GM12892 (cell line): ENCODE measurements at regions not wholly inside any gene's neighbourhood (a gene's known extent, or its start where the extent isn't known, plus 50 kb on each side); places are given as distances from the start of the nearest gene placed in this dataset.

ENCODE experiments used
- DNase-seq: peaks from one replicate; pipeline ENCODE4 v3.0.0; 2011; ENCODE audit not compliant: insufficient read length
- FAIRE-seq: peaks from 2 replicates; lab custom pipeline; 2011; peaks lifted over from hg19 to GRCh38; lab: Jason Lieb, UNC
- POLR2A ChIP-seq: IDR thresholded peaks from 2 replicates; pipeline ENCODE4 v1.6.1; 2011; ENCODE audit warnings: low read depth, low read length, control low read depth
- POLR2AphosphoS5 ChIP-seq: IDR thresholded peaks from 2 replicates; pipeline ENCODE4 v1.6.1; 2011; ENCODE audit warnings: low read depth, low read length, control low read depth
- TAF1 ChIP-seq: IDR thresholded peaks from 2 replicates; pipeline ENCODE4 v1.6.1; 2011; ENCODE audit warnings: low read depth, mild to moderate bottlenecking, control low read depth, low read length, borderline replicate concordance

DNA sequence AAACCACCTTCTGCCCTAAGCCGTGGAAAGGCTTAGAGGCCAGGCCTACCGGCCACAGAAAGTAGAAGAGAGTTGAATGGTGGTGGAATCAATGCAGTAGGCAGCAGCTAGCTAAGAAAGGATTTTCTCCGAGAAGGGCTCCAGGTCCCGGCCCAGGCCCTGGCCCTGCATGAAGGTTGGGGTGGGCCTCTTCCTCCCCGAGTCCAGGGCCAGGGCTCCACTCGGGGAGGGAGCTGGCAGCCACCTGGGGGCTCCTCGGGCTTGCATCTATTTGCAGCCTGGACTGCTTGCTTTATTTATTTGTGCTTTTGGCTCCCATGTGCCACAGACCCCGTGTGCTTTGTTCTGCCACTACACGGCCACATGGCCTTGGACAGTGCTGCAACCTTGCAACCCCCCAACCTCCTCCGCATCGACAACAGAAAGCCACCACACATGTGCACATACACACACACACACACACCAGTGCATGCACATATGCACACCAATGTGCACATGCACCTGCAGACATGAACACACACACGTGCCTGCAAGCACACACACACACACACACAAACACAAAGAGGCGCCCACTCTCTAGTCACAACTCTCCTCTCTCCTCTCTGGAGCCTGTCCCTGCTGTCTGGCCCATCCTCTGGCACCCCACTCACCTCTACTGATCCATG, 96.4 kb upstream of the TNRC6C start:
- no peak for FAIRE-seq
- no peak for TF ChIP-seq POLR2AphosphoS5
- TF ChIP-seq POLR2A = no peak
- no peak for TF ChIP-seq TAF1

DNA sequence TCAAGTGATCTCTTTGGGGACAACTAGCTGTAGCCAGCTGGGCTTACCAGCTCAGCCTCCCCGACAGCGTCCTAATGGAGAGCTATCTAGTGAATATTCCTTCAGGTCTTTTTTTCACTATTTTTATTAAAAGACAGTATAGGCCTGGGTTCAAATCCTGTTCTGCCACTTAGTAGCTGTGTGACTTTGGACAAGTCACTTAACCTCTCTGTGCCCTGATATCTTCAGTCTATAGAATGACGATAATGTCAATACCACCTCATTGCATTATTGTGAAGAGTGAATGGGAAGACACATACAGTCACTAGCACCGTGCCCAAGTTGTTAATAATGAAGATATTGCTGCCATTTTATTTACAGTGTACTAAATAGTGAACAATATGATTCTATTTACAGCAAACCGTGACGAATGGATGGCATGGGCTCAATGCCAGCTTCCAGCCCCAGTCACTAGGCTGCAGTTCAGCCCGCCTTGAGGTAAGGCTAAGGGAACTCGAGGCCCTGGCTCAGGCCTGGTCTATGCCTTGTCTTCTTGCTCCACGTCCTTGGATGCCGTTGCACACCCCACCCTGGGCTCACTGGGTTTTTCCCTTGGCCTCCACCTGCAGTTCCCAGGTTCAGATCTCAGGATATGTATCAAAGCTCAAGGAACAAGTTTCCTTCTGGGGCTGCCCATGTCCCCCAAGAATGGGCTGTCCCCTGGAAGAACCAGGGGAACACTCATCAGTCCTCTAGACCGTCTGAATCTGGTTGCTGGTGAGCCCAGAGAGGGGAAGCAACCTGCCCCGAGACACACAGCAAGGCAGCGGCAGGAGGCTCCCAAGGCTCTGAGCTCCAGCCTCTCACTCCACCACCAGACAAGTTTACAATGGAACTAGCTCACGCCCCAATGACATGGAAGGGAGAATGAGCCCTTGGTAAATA, 95.4 kb upstream of the TNRC6C start:
- FAIRE-seq (no peak), DNase-seq (no peak)
- TF ChIP-seq TAF1 = no peak
- no peak for TF ChIP-seq POLR2A
- no peak for TF ChIP-seq POLR2AphosphoS5

More for the DNA sequence above, 96.4 kb upstream of the TNRC6C start:
- DNase-seq = no peak

DNA sequence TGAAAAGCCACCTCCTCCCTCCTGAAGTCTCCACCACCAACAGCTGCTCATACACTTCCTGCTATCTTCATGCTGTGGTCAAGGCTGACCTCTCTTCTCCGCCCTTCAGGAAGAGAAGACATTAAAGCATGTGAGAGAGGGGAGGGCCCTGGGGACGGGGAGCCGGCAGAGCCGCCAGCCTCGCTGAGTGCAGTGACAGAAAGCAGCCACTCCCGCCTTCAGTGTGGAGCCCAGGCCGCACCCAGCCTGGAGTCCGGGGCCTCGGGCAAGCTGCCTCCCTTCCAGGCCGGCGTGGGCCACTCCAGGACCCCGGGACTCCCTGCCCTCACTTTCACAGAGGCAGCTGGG, 94.7 kb upstream of the TNRC6C start:
- FAIRE-seq (no peak), DNase-seq (no peak)
- no peak for TF ChIP-seq POLR2AphosphoS5
- TF ChIP-seq TAF1 = no peak
- no peak for TF ChIP-seq POLR2A

DNA sequence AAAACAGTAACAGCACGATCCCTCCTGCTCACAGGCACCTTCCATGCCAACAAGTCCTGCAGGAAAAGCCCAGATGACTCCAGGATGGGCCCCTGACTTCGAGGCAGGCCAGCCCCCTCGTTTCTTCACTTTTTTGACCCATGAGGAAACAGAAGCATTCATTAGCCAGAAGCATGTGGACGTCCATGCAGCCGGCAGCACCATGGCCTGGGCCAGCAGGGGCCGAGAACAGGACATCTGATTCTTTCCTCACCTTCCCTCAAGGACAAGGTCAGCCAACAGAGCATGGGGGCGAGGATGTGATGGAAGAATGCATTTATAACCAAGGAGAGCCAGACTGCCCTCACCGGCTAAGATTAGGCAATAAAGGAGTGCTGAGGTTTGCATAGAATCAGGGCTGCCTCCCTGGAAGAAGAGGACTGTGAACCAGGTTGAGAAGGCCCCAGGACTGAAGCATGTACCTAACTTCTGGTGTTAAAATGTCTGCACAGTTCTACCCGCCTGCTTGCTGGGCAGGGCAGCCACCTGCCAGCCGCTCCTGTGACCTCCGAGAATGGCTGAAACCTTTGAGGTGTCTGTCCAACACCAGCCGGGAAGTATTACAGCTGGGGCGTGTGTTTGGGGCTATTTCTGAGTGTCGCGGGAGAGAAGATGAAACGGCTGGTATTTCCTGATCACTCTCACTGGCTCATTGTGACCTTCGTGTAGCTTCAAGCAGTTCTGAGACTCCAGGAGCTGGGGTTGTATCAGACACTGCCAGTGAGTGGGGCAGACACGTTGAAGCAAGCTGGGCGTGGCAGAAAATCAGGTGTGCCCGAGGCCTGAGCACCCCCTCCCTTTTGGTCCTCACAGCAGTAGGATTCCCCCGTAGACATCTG, 94.0 kb upstream of the TNRC6C start:
- no peak for DNase-seq
- FAIRE-seq = no peak
- TF ChIP-seq POLR2A (no peak), TAF1 (no peak), POLR2AphosphoS5 (no peak)

DNA sequence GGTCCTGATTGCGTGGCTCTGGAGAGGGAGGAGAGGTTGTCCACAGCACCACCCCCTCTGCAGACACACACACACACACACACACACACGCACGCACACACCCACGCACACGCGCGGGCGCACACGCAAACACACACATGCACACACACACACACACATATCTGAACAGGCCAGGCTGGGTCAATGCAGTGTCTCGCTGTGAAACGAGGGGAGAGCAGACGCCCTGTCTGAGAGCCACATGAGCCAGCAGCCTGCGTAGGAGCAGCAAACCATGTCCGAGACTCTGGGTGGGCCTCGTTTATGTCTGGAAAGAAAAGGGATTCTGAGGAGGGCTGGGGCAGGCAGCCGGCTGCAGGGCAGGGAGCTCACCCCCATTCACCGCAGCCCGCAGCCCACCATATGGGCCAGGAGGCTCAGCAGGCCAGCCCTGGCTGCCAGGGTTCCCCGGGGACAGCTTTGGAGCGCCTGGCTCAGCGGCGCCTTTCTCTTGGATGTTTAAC, 93.3 kb upstream of the TNRC6C start:
- DNase-seq (no peak), FAIRE-seq (no peak)
- TF ChIP-seq TAF1 = no peak
- no peak for TF ChIP-seq POLR2A
- TF ChIP-seq POLR2AphosphoS5 = no peak

DNA sequence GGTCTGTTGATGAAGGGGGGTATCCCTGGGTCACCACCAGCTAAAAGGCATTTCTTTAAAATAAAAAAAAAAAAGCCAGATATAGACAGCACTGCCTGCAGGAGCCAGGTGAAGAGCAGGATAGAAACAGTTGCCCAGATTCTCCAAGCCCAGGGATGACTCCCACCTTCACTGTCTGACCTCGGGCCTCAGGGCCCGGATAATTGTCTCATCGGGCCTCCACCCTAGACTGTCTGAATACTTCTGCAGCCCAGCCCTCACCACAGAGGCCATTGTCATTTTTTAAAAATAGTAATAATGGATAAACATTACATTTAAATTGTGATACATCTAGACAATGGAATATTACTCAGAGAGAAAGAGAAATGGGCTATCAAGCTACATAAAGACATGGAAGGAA, 92.8 kb upstream of the TNRC6C start:
- TF ChIP-seq TAF1 (no peak), POLR2A (no peak)
- DNase-seq (no peak), FAIRE-seq (no peak)

DNA sequence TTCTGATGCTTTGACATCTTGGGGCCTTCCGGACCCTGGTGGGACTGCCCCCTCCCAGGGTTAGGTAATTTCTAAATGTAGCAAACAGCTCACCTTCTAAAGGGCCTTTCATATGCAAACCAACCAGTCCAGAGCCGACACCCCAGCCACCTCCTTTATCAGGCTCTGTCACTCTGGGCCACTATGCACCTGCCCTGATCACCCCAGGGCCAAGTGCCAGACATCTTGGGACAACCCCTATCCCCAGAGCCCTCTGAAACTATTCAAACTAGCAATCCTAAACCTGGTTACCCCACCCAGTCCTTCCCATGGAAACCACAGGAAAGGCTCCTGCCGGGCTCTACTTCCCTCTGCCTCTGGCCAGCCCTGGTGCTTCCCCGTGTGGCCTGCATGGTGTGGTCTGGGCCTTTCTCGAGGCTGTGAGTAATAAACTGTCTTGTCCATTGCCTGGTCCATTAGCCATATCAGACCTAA, 91.2 kb upstream of the TNRC6C start:
- TF ChIP-seq TAF1 (no peak), POLR2AphosphoS5 (no peak), POLR2A (no peak)
- FAIRE-seq = peak; percentile 44
- DNase-seq = no peak

DNA sequence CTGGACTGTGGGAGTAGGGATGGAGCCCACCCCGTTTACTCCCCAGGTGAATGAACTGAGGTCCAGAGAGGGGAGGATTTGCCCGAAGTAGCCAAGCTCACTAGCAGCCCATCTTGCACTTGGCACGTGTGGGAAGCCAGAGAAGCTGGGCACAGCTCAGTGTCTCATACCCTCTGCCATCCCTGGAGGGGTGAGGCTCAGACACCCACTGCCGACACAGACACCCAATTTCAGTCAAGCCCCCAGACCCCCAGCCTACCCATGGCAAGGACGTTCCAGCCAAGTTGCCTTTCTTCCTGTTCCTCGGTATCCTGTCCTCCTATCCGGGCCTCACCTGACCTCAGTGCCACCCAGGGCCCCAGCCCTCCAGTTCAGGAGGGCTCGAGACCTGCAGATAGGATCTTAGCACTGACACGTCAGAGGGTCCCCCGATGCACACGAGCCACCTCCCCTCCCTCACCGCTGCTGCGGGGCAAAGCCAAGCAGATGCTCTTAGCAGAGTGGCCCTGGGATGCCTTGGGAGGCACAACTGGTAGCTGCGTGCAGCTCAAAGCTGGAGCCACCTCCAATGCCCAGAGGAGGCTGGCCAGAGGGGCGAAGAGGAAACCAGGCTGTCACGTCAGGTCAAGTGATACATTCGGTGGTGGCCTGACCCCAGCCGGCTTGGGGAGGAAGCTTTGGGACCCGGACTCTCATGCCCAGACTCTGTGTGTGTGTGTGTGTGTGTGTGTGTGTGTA, 90.4 kb upstream of the TNRC6C start:
- no peak for DNase-seq
- no peak for FAIRE-seq
- no peak for TF ChIP-seq TAF1
- no peak for TF ChIP-seq POLR2AphosphoS5
- TF ChIP-seq POLR2A = no peak

DNA sequence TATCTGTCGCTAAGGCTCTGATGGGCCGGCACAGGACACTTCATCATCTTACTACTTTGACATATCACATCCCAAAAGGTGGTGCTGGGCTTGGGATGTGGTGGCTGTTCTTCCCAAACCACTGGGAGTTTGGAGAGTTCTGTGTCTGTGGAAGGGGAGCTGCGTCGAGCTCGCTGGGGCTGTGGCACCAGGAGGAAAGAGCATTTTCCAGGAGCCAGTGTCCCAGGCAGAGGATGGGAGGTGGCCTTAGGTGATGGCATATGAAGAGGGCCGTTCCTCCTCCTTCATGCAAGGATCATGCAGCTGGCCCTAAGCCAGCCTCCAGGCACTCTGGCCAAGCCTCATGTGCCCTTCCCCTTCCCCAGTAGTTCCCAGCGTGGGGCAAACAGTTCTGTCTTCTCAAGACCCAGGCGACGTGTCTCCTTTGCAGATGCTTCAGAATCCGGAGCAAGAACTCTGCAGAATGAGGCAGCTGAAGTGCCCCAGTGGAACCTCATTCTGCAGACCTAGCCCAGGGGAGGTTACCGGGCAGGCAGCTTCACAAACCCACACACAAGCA, 89.4 kb upstream of the TNRC6C start:
- FAIRE-seq (no peak), DNase-seq (no peak)
- no peak for TF ChIP-seq TAF1
- no peak for TF ChIP-seq POLR2A
- TF ChIP-seq POLR2AphosphoS5 = no peak

DNA sequence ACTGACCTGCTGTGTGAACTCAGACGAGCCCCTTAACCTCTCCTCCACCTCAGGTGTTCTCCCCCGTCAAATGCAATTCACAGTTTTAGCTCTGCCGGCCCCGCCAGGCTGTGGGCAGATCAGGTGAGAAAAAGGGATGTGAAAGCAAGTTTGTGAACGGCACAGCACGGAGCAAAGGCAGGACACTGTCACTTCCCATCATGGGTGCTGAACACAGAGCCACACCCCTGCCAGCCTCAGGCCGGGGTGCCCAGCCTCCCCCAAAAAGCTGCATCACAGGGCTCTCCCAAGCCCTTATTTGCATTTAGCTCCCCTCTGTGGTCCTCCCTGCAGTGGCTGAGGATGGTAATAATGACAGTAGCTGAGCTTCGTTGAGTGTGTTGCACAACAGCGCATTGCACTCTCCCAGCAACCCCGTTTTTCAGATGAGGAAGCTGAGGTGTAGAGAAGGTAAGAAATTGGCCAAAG, 88.8 kb upstream of the TNRC6C start:
- FAIRE-seq (peak; percentile 85), DNase-seq (peak; percentile 68)

More for the DNA sequence above, 88.8 kb upstream of the TNRC6C start:
- TF ChIP-seq POLR2A (no peak), POLR2AphosphoS5 (no peak), TAF1 (no peak)
